Colonic mucosa (tissue), 4 donors: ENCODE measurements at regions not wholly inside any gene's neighbourhood (a gene's known extent, or its start where the extent isn't known, plus 50 kb on each side); places are given as distances from the start of the nearest gene placed in this dataset.

Experiments
- DNase-seq: peaks from one replicate; pipeline ENCODE4 v3.0.0-alpha.2; 2020
- H3K27ac ChIP-seq: fragments of 200-600 bp; one replicate; pipeline ENCODE4 v1.8.0; 2021
- H3K27me3 ChIP-seq: fragments of 200-600 bp; one replicate; pipeline ENCODE4 v1.8.0; 2021
- H3K36me3 ChIP-seq: fragments of 200-600 bp; one replicate; pipeline ENCODE4 v1.8.0; 2021
- H3K4me1 ChIP-seq: fragments of 200-600 bp; one replicate; pipeline ENCODE4 v1.8.0; 2021; ENCODE audit warnings: mild to moderate bottlenecking
- H3K4me3 ChIP-seq: fragments of 200-600 bp; one replicate; pipeline ENCODE4 v1.8.0; 2021
- H3K9ac ChIP-seq, 2 donors: one replicate each; pipeline ENCODE4 v1.7.0; 2013; ENCODE audit warnings: control low read depth in 2 of 2, low read depth in 2 of 2, low read length in 2 of 2
- H3K9me3 ChIP-seq: fragments of 200-600 bp; one replicate; pipeline ENCODE4 v1.8.0; 2021
- intact Hi-C: fragments of 100-400 bp; cut with DNase I; formaldehyde crosslinking; loops from one replicate; pipeline ENCODE4 v1.14.1; 2022
- TF ChIP-seq, protein P1 (sequence below): fragments of 200-600 bp; IDR thresholded peaks from one replicate; pipeline ENCODE4 v1.8.0; 2022; ENCODE audit warnings: antibody characterized with exemption, mild to moderate bottlenecking
- donor health status: healthy.
- donor health status: DM: no; HTN: no; CAD: no.
- donor health status: DM: no; HTN: no; CAD: no.

DNA sequence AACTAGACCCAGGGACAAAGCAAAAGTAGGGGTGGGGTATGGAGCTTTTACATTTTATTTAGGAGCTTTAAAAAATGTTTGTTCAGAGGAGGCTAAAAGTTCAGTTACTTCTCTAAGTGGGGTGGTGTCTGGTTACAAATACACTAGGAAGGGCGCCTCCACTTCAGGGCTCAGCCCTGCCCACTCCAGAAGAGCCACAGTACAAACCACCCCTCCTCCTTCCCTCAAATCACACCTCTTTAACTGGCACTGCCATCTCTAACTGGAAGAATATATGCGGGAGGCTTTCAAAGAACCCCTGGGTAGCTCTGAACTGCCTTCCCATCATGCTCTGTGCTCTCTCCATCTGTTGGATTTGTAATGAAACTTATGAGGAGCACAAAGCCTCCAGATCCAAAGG is 98.8 kb upstream of the NFIB start:
- Histone ChIP-seq H3K36me3 (no peaks in the 10 kb centered on the region), H3K4me1 (no peaks in the 10 kb centered on the region), H3K4me3 (no peak overlapping the region), H3K9ac (no peak overlapping the region), H3K27ac (no peak overlapping the region), H3K9me3 (no peaks in the 10 kb centered on the region), H3K27me3 (no peaks in the 10 kb centered on the region)
- no peak for DNase-seq
- intact Hi-C loops = no loop called here
- TF ChIP-seq, protein P1, sequence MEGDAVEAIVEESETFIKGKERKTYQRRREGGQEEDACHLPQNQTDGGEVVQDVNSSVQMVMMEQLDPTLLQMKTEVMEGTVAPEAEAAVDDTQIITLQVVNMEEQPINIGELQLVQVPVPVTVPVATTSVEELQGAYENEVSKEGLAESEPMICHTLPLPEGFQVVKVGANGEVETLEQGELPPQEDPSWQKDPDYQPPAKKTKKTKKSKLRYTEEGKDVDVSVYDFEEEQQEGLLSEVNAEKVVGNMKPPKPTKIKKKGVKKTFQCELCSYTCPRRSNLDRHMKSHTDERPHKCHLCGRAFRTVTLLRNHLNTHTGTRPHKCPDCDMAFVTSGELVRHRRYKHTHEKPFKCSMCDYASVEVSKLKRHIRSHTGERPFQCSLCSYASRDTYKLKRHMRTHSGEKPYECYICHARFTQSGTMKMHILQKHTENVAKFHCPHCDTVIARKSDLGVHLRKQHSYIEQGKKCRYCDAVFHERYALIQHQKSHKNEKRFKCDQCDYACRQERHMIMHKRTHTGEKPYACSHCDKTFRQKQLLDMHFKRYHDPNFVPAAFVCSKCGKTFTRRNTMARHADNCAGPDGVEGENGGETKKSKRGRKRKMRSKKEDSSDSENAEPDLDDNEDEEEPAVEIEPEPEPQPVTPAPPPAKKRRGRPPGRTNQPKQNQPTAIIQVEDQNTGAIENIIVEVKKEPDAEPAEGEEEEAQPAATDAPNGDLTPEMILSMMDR = no peak

DNA sequence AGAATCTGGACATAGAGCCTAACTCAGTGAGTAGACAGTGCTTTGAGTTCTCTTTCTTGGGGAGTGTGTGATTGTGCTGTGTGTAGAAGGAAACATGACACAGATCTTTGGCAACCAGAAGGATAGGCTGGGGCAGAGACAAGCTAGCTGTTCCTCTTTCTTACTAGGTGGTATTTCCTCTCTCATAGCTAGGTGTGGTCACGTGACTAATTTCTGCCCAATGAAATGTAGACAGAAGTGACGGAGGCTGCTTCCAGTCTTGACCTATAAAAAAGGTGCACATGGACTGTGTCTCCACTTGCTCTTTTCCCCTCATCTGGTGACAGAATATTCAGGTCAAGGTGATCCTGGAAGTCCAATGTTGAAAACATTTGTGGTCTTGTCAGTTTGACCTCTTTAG is 92.5 kb upstream of the NFIB start:
- H3K4me1 ChIP-seq = no peaks in the 10 kb centered on the region
- no peaks in the 10 kb centered on the region for H3K9me3 ChIP-seq
- TF ChIP-seq, protein P1 = no peak
- H3K27me3 ChIP-seq = no peaks in the 10 kb centered on the region
- intact Hi-C loops = no loop called here
- no peak overlapping the region for H3K27ac ChIP-seq
- H3K36me3 ChIP-seq = no peaks in the 10 kb centered on the region
- H3K4me3 ChIP-seq = no peak overlapping the region
- no peak for DNase-seq
- H3K9ac ChIP-seq = no peak overlapping the region

DNA sequence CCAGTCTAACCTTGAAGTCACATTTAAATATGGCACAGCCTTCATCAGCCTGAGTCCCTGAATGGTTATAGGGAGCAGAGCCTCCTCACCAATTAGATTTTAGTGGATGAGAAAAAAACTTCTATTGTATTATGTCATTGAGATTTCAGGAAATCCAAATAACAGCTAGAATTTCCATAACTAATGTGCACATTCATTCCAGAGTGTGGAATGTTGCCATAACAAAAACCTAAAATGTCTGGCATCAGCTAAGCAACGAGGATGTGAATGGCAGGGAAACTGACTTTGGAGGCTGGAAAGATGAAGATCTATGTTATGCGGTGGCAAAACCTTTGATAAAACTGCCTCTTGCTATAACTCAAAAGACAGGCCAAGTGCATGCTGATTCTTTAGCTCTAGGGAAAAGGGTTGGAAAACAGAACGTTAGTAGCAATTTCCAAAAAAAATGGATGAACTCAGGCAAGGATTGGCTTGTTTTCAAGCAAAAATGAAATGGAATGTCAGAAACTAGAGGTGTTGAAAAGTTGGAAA is 91.3 kb upstream of the NFIB start:
- no peaks in the 10 kb centered on the region for H3K4me1 ChIP-seq
- H3K27ac ChIP-seq = no peak overlapping the region
- H3K9me3 ChIP-seq = no peaks in the 10 kb centered on the region
- H3K36me3 ChIP-seq = no peaks in the 10 kb centered on the region
- H3K9ac ChIP-seq = no peak overlapping the region
- DNase-seq = no peak
- intact Hi-C loops = no loop called here
- TF ChIP-seq, protein P1 = no peak
- H3K4me3 ChIP-seq = no peak overlapping the region
- no peaks in the 10 kb centered on the region for H3K27me3 ChIP-seq

DNA sequence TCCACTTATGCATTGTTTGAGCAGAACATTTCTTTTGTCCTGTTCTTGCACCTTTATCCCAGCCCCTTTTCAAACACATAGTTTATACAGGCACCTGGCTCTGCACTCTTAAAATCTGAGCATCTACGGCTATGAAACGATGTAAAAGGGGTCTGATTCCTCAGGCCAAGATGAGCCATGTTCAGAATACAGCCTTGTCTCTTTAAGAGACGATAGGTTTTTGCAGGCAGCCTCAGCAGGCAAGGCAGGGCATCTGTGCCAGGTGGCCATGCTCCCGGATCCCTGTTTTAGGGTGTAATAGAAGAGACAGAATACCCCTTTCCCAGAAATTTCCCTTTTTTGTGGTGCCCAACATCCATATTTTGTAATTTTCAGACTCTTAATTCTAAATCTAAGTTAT is 89.1 kb upstream of the NFIB start:
- no peaks in the 10 kb centered on the region for H3K36me3 ChIP-seq
- intact Hi-C loops = no loop called here

DNA sequence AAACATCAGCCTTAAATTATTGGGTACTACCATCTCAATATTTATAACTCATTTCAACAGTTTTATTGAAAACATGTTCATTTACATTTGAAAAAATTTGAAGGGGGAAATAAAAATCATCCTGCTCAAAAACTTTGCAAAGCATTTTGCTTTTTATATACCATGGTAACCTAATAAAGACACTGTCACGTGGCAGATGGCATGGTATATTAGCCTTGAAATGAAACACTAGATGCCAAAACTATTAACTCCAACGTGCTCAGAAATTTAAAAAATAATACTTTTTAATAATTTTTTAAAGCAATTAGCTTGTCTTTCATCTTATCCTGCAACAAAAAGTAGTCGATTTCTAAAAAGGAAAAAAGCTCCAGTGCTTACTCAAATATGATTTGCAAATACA is 88.6 kb upstream of the NFIB start:
- Histone ChIP-seq H3K4me1 (no peaks in the 10 kb centered on the region), H3K4me3 (no peak overlapping the region), H3K27me3 (no peaks in the 10 kb centered on the region), H3K27ac (no peak overlapping the region), H3K36me3 (no peaks in the 10 kb centered on the region), H3K9me3 (no peaks in the 10 kb centered on the region), H3K9ac (no peak overlapping the region)
- DNase-seq = no peak
- intact Hi-C loops = no loop called here
- TF ChIP-seq, protein P1 = no peak

More for the DNA sequence above, 89.1 kb upstream of the NFIB start:
- no peaks in the 10 kb centered on the region for H3K9me3 ChIP-seq
- no peak overlapping the region for H3K27ac ChIP-seq
- no peaks in the 10 kb centered on the region for H3K4me1 ChIP-seq
- H3K9ac ChIP-seq = no peak overlapping the region
- TF ChIP-seq, protein P1 = no peak
- DNase-seq = no peak
- H3K27me3 ChIP-seq = no peaks in the 10 kb centered on the region
- no peak overlapping the region for H3K4me3 ChIP-seq

DNA sequence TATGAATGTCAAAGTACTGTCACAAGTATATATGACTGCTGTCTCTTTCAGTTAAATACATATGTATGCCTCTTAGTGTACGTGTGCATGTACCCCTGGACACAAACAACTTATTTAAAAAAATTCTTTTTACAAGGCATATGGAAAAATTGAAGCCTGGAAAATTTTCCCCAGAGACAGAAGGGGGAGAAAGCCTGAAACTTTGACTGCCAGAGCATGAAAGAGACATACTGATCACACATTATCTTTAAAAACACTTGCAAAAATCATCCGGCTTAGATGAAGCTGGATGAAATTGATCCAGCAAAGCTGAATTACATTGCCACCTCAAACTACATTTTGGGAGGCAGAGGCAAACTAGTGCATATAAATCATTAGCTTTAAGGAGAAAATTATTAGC is 88.0 kb upstream of the NFIB start:
- intact Hi-C loops = no loop called here
- no peak for DNase-seq
- Histone ChIP-seq H3K27ac (no peak overlapping the region), H3K36me3 (no peaks in the 10 kb centered on the region), H3K9ac (no peak overlapping the region), H3K4me1 (no peaks in the 10 kb centered on the region), H3K4me3 (no peak overlapping the region), H3K27me3 (no peaks in the 10 kb centered on the region), H3K9me3 (no peaks in the 10 kb centered on the region)
- TF ChIP-seq, protein P1 = no peak
